WTC11 (cell line): ENCODE measurements at regions not wholly inside any gene's neighbourhood (a gene's known extent, or its start where the extent isn't known, plus 50 kb on each side); places are given as distances from the start of the nearest gene placed in this dataset.

Source experiments
- ATAC-seq: fragments of 200-7000 bp; cut with Tn5 transposase; 2 replicates; pipeline ENCODE4 v1.10.0; 2021; ENCODE audit warnings: mild to moderate bottlenecking, moderate library complexity
- CTCF ChIA-PET: fragments of 300-600 bp; sonication (Branson Sonifier 250); formaldehyde crosslinking; loops from one replicate; lab custom pipeline; 2021; ENCODE audit warnings: antibody characterized with exemption; lab: Charles Lee
- POLR2A ChIA-PET: fragments of 350-600 bp; sonication (Branson Sonifier 250); formaldehyde crosslinking; loops from one replicate; lab custom pipeline; 2021; ENCODE audit warnings: antibody characterized with exemption; lab: Charles Lee
- DNase-seq: peaks from one replicate; pipeline ENCODE4 v3.0.0; 2021; ENCODE audit warnings: low spot score
- H3K27ac Mint-ChIP-seq: 2 replicates; pipeline ENCODE4 v1.8.0; 2021; ENCODE audit warnings: mixed read lengths
- H3K27me3 Mint-ChIP-seq: 2 replicates; pipeline ENCODE4 v1.8.0; 2021; ENCODE audit warnings: low read depth, mild to moderate bottlenecking, moderate library complexity, mixed read lengths
- H3K36me3 Mint-ChIP-seq: 2 replicates; pipeline ENCODE4 v1.8.0; 2021; ENCODE audit warnings: mixed read lengths
- H3K4me1 Mint-ChIP-seq: 2 replicates; pipeline ENCODE4 v1.8.0; 2022; ENCODE audit warnings: mixed read lengths
- H3K4me3 Mint-ChIP-seq: 2 replicates; pipeline ENCODE4 v1.8.0; 2021; ENCODE audit warnings: mild to moderate bottlenecking, moderate library complexity, mixed read lengths
- H3K9me3 Mint-ChIP-seq: 2 replicates; pipeline ENCODE4 v1.8.0; 2021; ENCODE audit warnings: mixed read lengths
- AFF4 ChIP-seq: sonication (generic); formaldehyde crosslinking; IDR thresholded peaks from 2 replicates; pipeline ENCODE4 v1.8.1; 2023; ENCODE audit warnings: mild to moderate bottlenecking, missing genetic modification reagents, borderline replicate concordance
- AR ChIP-seq: fragments of 250-450 bp; sonication (Bioruptor Pico); IDR thresholded peaks from 2 replicates; pipeline ENCODE4 v1.9.0; 2021; ENCODE audit warnings: mild to moderate bottlenecking
- ATF3 ChIP-seq: sonication (generic); formaldehyde crosslinking; conservative IDR thresholded peaks from 2 replicates; pipeline ENCODE4 v1.8.1; 2022; ENCODE audit warnings: mild to moderate bottlenecking, missing genetic modification reagents
- E2F1 ChIP-seq: sonication (generic); formaldehyde crosslinking; IDR thresholded peaks from 2 replicates; pipeline ENCODE4 v1.8.0; 2022; ENCODE audit warnings: mild to moderate bottlenecking, missing genetic modification reagents
- FOXJ3 ChIP-seq: sonication (generic); formaldehyde crosslinking; IDR thresholded peaks from 2 replicates; pipeline ENCODE4 v1.9.0; 2021; ENCODE audit warnings: missing genetic modification reagents, mild to moderate bottlenecking, borderline replicate concordance
- HMGXB4 ChIP-seq: sonication (generic); formaldehyde crosslinking; IDR thresholded peaks from 2 replicates; pipeline ENCODE4 v1.8.1; 2023; ENCODE audit warnings: mild to moderate bottlenecking, moderate library complexity, missing genetic modification reagents
- IRF1 ChIP-seq: sonication (generic); formaldehyde crosslinking; IDR thresholded peaks from 2 replicates; pipeline ENCODE4 v1.8.0; 2023; ENCODE audit warnings: missing genetic modification reagents
- NR2C2 ChIP-seq: sonication (generic); formaldehyde crosslinking; IDR thresholded peaks from 2 replicates; pipeline ENCODE4 v1.8.0; 2022; ENCODE audit warnings: mild to moderate bottlenecking, missing genetic modification reagents
- NR3C1 ChIP-seq: sonication (generic); formaldehyde crosslinking; conservative IDR thresholded peaks from 2 replicates; pipeline ENCODE4 v1.8.1; 2023; ENCODE audit warnings: low read depth, mild to moderate bottlenecking, missing genetic modification reagents
- PRDM15 ChIP-seq: sonication (generic); formaldehyde crosslinking; IDR thresholded peaks from 2 replicates; pipeline ENCODE4 v1.8.0; 2022; ENCODE audit warnings: missing genetic modification reagents
- SP1 ChIP-seq: sonication (generic); formaldehyde crosslinking; conservative IDR thresholded peaks from 2 replicates; pipeline ENCODE4 v1.8.1; 2022; ENCODE audit warnings: missing genetic modification reagents
- STAT6 ChIP-seq: sonication (generic); formaldehyde crosslinking; conservative IDR thresholded peaks from 2 replicates; pipeline ENCODE4 v1.8.1; 2023; ENCODE audit warnings: mild to moderate bottlenecking, low read depth, missing genetic modification reagents, moderate library complexity
- TEAD4 ChIP-seq: sonication (generic); formaldehyde crosslinking; IDR thresholded peaks from 2 replicates; pipeline ENCODE4 v1.8.0; 2022; ENCODE audit warnings: mild to moderate bottlenecking, missing genetic modification reagents
- USF2 ChIP-seq: sonication (generic); formaldehyde crosslinking; IDR thresholded peaks from 2 replicates; pipeline ENCODE4 v1.8.1; 2023; ENCODE audit warnings: mild to moderate bottlenecking, missing genetic modification reagents, moderate library complexity
- ZNF281 ChIP-seq: sonication (generic); formaldehyde crosslinking; IDR thresholded peaks from 2 replicates; pipeline ENCODE4 v1.8.0; 2023; ENCODE audit warnings: mild to moderate bottlenecking, missing genetic modification reagents

- no peak for ATAC-seq
- ChIA-PET CTCF (no interaction called here), POLR2A (no interaction called here)
- Mint-ChIP-seq H3K27me3 (no peaks in the 10 kb centered on the region), H3K4me3 (no peak overlapping the region), H3K27ac (no peak overlapping the region), H3K9me3 (no peaks in the 10 kb centered on the region), H3K4me1 (no peaks in the 10 kb centered on the region), H3K36me3 (no peaks in the 10 kb centered on the region)
- DNase-seq: no peak
- TF ChIP-seq STAT6: no peak
- TF ChIP-seq ZNF281 (CRISPR knock-in tag): no peak
- no peak for TF ChIP-seq NR3C1 (CRISPR knock-in tag)
- TF ChIP-seq NR2C2 (CRISPR knock-in tag): no peak
- TF ChIP-seq AR (CRISPR knock-in tag): no peak
- TF ChIP-seq FOXJ3 (CRISPR knock-in tag): no peak
- TF ChIP-seq ATF3: no peak
- no peak for TF ChIP-seq IRF1 (CRISPR knock-in tag)
- no peak for TF ChIP-seq PRDM15
- TF ChIP-seq SP1 (CRISPR knock-in tag): no peak
- no peak for TF ChIP-seq TEAD4 (CRISPR knock-in tag)
- TF ChIP-seq HMGXB4 (CRISPR knock-in tag): no peak
- TF ChIP-seq AFF4 (CRISPR knock-in tag): no peak
- TF ChIP-seq E2F1 (CRISPR knock-in tag): no peak
- no peak for TF ChIP-seq USF2 (CRISPR knock-in tag)
These were observed 226.9 kb upstream of the TNP1 start for GRCh38 chr2:217086718-217087117.
